HG02840 (cell line): ENCODE measurements at regions not wholly inside any gene's neighbourhood (a gene's known extent, or its start where the extent isn't known, plus 50 kb on each side); places are given as distances from the start of the nearest gene placed in this dataset.

Source experiments
- ATAC-seq: cut with Tn5 transposase; IDR thresholded peaks from one replicate; pipeline ENCODE4 v1.9.1; 2021; ENCODE audit warnings: mild to moderate bottlenecking, moderate library complexity, moderate number of reproducible peaks; ENCODE audit not compliant: unreplicated experiment, low FRiP score

DNA sequence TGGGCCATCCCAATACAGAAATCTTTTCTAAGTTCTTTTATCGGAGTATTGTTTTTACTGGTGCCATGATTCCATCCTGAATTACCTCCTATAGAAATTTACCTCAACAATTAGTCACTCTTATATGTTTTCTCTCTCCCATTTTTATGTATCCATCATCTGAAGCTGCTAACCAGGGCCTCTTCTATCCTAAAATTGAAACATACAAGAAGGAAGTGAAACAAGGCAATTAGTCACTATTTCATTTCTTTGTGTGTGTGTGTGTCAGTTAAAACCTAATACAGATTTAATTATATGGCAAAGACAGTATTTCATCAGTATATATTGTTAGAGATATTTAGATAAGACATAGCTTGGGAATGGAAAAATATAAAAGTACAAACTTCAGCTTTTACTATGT, 148.4 kb upstream of the AHR start:
- no peak for ATAC-seq

DNA sequence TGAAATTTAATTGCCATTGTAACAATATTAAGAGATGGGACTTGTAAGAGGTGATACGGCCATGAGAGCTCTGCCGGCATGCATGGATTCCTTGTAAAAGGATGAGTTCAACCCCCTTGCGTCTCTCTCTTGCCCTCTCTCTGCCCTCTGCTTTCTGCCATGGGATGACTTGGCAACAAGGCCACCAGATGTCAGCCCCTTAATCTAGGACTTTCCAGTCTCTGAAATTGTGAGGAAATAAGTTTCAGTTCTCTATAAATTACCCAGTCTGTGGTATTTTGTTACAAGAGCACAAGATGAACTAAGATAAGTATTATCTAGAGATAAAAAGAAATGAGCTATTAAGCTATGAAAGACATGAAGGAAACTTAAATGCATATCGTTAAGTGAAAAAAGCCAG, 145.7 kb upstream of the AHR start:
- peak; percentile 46 for ATAC-seq

DNA sequence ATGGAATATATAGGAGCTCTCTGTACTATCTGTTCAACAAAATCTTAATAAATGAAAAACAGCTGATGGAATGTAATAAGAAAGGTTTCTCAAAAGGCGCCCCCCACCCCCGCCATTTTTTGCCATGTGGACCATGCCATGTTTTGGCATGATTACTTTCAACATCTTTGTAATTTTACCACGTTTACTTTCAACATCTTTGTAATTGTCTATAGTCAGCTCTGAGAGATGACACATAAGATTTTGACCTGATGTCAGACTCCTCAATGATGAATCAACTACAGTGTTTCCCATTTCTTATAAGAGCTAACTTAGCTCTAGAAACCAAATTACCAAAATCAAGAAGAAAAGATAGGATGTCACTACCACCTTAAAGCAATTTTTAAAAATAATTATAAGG, 144.9 kb upstream of the AHR start:
- no peak for ATAC-seq

DNA sequence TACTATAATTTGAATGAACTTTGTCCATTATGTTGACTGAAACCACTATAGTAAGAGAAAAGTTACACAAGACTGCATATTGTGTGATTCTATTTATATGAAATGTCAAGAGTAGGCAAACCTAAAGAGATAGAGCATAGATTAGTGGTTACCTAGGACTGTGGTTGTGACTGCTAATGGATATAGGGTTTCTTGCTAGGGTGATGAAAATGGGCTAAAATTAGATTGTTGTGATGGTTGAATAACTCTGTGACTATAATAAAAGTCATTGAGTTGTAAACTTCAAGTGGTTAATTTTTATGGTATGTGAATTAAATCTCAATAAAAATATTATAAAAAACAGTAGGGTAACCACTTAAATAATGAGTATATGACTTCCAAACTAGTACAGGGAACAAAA, 142.9 kb upstream of the AHR start:
- ATAC-seq = no peak

DNA sequence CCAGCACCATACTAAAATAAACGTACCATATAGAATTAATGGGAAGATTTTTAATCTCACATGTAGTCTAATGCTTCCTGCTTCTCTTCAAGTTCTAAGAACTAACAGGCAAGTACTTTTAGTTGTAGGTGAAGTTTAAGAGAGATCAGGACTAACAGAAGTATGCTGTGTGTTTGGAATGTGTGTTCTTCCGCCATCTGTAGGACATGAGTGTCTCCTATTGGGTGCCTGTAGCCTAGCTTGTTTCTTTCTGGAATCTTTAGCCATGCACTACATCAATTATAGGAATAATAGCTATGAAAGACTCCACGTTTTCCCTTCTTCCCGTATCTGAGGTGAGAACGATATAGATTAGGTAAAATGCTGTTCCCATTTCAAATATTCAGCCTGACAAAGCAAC, 140.2 kb upstream of the AHR start:
- ATAC-seq = no peak

DNA sequence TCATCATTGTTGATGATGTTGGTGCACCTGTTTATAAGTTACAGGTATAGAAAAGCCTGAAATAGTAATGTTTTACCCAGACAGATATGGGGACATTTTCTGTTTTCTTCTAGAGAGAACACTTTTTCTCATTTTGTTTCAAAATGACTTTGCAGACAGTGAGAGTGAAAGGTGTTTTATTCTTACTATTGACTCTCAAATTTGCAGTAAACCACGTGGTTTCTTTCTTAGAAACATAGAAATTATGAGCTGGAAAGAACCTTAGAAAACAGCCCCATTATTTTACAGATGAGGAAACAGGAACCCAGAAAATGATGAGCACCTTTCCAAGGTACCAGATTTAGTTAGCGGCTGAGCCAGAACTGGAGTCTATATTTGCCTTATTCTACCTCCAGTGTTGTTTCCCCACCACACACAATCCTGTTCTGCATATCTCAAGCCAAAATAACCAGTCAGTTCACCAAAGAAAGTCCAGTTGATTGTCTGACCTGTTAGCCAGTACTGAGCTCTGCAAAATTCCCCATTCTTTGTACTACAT, 138.9 kb upstream of the AHR start:
- ATAC-seq = peak; percentile 93

DNA sequence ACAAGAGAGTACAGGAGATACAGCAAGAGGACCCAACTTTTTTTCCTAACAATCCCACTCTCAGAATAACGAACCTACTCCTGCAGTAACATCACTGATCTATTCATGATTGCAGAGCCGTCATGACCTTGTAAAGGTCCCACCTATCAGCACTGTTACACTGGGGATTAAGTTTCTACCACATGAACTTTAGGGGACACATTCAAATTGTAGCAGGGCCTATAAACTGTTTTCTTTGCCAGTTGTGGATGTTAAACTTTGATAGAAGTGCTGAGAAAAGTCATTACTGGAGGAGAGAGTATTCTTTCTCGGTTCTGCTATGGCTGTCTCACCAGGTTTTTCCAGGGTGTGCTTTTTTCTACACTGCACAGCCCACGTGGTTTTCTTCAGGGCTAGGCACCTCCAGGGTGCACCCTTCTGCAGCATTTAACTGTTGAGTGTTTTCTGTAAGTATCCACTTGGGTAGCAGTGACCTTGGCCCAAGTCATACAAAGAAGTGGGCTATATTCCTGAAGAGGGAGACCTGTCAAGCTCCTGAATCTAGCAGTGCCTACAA, 131.6 kb upstream of the AHR start:
- ATAC-seq = no peak

DNA sequence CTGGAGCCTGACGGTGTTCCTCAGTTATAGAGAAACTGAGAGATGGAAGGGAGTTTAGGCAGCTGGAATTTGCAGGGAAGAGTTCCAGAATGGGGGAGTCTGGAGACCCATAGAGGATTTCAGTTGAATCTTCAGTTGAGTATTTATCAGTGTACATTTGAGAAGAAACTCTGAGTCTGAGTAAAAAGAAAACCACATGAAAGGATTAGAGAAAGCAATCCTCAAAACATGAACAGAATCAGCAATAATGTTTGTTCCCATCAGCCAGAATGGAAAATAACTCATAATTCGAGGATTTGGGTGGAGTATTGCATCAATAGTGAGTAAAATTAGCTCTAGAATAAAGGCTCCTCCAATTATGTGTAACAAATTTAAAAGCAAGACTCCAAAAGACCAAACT, 130.0 kb upstream of the AHR start:
- no peak for ATAC-seq

DNA sequence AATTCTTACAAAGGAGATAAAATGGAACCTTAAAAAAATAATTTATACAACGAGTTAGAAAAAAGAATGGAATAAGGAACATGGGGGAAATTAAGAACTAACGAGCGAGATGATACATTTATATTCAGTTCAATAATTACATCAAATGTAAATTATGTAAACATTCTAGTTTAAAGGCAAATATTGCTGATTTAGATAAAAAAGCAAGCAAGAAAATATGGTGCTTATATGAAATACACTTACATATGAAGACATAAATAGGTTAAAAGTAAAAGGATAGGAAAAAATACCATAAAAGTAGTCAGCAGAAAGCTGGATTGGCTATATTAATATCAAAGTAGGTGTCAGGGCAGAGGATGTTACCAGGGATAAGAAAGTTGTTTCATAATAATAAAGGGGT, 127.0 kb upstream of the AHR start:
- ATAC-seq = no peak

DNA sequence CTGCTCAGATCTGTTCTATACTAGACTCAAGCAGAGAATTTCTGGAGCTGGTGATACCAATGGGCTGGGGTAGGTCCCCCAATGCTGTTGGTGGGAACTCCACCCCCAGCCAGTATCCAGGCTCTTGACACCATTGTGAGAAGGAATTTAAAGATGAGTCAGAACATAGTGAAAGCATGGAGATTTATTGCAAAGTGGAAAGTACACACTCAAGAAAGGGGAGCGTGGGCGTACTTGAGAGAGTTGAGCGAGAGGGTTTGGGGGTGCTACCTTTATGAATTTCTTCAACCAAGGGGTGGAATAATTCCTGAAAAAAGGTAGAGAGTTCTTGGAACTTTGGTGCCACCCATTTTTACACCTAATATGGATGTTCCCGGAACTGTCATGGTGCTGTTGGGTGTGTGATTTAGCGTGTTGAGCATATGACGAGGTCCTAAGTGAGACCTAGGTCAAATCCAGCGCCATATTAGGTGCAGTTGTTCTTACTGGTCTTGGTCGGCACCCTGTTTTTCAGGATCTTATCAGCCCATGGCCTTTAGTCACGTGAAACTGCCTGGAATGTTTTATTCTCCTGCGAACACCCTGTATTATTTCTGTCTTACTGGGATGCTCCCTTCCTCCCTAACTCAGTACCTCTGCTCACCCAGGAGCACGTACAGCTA, 122.0 kb upstream of the AHR start:
- ATAC-seq = no peak

DNA sequence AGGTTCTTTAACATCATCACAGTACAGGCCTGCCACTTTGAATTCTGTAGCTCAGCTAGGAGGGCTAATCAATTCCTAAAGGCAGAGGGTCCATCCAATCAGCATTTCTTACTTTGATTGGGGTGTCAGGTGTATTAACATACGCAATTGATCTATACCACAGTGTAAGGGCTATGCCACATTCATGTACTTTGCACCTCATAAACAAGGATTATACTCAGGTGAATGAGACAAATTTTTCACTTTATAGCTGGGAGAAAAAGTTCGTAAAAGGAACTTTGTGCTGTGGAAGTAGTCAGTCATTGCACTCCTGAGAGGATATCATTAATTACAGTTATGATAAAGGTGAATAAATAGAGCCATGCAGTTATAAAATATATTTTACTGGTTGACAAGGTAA, 119.9 kb upstream of the AHR start:
- ATAC-seq = no peak

DNA sequence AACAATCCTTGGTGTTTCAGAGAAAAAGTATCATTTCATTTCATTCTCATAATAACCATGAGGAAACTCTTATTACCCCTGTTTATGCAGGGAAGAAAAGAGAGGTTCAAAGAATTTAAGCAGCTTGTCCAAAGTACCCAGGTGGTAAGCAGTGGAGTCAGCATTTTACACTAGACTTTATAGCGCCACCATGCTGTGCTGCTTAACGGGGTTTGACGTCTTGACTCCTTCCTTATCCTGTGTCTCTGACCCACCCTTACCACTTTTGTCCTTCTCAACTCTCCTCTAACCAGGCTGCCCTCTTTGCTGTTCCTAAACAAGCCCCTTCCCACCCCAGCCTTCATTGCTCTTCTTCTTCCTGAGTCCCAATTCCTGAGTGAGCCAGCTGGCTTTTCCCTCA, 117.0 kb upstream of the AHR start:
- ATAC-seq = no peak

DNA sequence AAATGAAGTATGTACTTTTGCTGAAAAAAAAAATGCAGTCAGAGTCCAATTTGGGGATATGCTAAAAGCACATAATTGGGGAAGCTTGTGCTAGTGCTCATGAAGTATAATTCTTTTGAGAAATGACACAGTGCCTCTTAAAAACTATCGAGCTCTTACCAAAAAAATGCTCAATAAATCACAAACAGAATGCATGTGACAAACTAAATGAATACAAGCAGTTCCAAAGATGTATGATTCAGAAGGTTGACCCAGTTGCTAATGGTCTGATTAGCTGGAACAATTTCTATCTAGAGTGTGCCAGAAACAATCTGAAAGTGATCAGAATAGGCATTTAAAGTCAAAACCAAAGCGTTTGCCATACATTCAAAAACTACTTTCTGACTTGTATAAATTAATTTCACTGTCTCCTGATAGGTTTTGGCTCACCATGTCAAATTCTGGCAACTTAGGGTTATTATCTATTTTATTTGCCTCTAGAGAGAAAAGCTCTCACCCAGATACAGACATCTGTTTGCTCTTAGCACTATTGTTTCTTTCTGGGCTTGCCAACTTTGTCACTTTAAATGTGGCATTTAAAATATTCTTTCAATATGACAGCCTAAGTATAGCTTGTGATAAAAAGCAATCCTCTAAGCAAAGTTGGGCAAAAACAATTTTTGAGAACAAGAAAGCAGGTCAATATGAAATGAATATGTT, 114.7 kb upstream of the AHR start:
- ATAC-seq = no peak

DNA sequence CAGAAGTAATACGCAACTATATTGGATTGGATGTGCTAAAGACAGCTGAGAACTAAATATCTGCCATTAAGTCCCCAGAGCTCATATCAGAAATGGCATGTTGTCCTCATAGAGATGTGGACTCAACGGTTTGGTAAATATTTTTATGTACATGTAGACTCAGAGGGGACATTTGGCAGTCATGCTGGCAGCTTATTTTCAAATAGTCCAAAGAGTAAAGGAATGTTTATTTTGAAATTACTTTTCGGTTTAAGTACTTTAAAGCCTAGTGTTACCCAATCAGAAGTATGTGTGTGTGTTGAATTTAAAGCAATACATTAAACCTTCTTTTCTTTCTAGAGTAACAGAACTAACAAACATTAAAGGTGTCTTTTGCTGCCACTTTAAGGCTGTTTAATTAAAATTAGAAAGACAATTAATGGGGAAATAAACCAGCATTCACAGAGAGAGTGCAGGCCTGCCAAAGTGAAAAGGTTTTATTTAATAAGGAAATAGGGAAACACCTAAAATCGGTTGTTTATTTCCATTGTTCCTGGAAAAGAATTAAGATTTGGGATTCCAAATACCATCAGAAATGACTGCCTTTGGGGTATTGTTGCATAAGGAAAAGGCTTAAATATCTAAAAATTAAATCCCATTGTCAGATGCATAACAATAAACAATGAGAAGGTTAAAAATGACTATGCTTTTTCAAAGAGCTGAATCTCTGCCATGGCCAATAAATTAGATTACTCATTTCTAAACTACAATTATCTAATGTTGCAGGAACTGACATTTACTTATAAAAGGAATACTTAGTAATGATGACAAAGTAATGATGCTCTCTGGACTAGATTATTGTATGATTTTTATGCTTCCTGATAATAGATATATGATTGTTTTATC, 113.4 kb upstream of the AHR start:
- ATAC-seq = peak; percentile 24

DNA sequence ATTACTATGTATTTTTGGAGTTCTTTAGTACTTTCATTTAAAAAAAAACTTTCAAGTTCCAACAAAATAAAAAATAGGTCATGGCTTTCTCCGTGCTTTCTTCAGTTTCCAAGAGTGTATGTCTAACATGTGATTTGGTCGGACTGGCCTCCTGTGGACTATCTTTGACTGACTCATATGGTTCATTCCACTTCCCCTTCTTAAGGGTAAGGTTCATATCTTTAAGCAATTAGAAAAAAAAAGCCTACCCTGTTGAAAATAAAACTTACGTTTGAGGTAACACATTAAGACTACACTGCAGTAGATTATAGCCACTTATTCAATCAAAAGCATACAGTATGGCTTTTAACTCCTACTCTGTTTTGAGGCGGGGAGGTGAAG, 112.8 kb upstream of the AHR start:
- ATAC-seq = peak; percentile 94

DNA sequence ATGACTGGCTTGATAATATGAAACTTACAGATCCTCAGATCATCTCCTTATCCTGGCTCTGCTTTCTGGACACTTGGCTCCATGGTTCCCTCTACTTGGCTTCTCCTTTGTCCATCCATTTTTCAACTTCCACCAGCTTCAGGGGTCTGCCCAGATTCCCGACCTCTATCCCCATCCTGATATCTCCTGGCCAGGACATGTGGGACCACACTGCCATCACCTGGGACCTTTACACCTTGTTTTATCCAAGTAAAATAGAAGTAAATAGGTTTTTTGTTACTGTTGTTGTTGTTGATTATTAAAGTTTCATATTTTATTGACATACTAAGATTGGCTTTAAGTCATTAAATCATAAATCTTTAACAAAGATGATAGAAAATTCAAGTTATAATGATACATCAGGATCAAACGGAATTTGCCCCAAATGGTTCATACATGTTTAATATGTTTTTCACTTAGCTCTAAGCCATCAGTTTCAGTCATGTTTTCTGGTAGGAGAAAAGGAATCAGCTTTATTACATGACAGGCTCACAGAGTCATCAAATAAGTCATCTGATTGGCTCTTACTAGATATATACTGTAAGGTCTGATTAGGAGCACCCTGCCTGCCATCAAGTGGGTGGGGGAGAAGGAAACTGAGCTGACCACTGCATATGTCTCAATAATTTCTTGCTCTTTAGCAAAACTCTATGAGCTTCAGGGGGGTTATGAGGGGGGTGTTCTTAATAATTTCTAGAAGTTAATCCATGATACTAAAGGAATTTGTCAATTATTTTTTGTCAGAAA, 111.5 kb upstream of the AHR start:
- no peak for ATAC-seq

DNA sequence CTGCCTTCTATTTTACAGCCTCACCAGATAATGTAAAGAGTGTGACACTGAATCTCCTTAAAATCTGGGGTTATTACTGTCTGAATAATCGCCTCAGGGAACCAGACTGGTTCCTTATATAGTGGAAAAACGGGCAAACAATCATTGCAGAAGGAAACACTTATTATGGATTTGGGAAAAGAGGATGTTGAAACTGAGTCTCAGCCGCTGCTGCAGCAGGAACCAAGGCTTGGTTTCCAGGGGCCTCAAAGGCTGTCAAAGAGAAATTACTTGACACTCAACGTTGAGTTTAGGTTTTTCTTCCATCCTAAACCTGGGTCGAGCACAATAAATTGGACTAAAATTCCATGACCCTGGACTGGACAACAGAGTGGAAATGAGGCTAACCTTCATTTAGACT, 103.8 kb upstream of the AHR start:
- ATAC-seq = no peak

DNA sequence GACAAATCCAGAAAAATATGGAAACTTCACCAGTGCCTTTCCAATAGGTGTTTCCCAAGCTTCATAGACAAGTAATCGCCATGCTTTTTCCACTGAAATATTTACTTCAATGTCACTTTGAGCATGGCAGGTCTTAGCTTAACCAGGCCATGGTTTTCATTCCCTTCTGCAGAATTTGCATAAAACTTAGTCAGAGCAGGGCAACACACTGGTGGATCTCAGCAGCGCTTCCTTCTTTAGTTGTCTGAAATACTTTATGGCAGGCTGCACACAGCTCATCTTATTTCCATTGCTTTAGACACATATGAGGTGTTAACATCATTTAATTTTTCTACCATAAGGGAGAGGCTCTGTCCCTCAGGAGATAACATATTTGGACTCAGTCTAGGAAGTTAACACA, 102.9 kb upstream of the AHR start:
- peak; percentile 73 for ATAC-seq

DNA sequence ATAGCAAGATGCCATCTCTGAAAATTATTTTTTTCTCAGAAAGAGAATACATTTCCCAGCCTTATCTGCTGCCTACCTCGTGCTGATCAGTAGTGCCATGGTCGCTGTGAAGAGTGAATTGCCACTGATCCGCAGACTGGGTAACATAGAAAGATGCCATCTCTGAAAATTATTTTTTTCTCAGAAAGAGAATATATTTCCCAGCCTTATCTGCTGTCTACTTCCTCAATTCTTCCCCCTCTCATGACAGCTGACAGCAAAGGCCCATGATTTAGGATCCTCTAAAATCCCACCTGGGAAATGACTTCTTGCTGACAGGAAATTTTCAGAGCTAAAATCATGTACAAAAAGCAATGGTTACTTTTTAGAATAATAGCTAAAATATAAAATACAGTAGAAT, 92.5 kb upstream of the AHR start:
- ATAC-seq = no peak

DNA sequence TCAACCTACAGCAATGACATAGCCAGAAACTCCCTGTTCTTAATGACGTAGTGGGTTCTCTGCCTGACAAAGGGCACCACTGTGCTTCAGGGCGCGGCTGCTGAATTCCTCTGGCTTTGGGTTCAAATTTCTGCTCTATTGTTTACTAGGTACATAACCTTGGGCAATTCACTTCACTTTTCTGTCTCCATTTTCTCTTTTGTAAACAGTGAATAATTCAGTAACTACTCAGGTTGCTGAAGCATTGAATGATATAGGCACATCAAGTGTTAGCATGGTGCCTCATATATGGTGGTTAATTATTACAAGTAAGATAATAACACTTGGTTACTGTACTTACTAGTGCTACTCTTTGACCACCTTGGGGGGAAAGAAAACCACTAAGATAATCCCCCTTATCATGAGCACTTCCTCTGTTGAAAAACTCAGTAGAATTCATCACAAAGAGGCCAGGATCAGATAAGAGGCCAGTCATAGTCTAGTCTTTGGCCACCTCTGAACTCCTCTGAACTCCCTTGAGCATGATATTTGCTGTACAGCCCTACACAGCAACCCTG, 92.0 kb upstream of the AHR start:
- no peak for ATAC-seq
